GM12875 (cell line): ENCODE measurements at regions not wholly inside any gene's neighbourhood (a gene's known extent, or its start where the extent isn't known, plus 50 kb on each side); places are given as distances from the start of the nearest gene placed in this dataset.
"Not testable (repeated sequence)": the region's sequence is repeated elsewhere in the genome, so short reads cannot be mapped to it uniquely, and the experiment has no call there.

ENCODE experiments used
- H3K4me3 ChIP-seq: one replicate; pipeline ENCODE4 v1.5.1; 2011; ENCODE audit warnings: low read depth, low read length, control low read depth
- TF ChIP-seq, protein P1 (sequence below): IDR thresholded peaks from 2 replicates; pipeline ENCODE4 v1.5.1; 2011; ENCODE audit warnings: low read depth, mild to moderate bottlenecking, control low read depth, inconsistent platforms, low read length, moderate library complexity, borderline replicate concordance; ENCODE audit not compliant: insufficient read depth

DNA sequence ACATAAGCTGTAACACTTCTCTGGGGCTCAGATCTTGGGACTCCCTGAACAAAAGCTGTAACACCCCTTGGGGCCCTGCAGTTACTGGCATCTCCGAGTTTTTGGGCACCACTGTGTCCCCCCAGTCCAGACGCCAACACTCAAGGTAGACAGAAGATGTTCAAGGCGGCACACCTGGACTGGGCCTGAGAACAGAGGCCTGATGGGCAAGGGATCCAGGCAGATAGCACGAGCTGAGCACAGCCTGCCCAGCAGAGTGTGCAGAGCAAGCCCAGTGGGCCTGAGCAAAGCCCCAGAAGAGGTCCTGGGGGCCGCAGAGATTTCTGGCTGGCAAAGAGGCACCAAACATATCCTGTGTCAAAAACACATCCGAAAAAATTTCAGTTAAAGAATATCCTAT is 1163.3 kb upstream of the PRR20A start:
- TF ChIP-seq, protein P1, sequence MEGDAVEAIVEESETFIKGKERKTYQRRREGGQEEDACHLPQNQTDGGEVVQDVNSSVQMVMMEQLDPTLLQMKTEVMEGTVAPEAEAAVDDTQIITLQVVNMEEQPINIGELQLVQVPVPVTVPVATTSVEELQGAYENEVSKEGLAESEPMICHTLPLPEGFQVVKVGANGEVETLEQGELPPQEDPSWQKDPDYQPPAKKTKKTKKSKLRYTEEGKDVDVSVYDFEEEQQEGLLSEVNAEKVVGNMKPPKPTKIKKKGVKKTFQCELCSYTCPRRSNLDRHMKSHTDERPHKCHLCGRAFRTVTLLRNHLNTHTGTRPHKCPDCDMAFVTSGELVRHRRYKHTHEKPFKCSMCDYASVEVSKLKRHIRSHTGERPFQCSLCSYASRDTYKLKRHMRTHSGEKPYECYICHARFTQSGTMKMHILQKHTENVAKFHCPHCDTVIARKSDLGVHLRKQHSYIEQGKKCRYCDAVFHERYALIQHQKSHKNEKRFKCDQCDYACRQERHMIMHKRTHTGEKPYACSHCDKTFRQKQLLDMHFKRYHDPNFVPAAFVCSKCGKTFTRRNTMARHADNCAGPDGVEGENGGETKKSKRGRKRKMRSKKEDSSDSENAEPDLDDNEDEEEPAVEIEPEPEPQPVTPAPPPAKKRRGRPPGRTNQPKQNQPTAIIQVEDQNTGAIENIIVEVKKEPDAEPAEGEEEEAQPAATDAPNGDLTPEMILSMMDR, result no peak

DNA sequence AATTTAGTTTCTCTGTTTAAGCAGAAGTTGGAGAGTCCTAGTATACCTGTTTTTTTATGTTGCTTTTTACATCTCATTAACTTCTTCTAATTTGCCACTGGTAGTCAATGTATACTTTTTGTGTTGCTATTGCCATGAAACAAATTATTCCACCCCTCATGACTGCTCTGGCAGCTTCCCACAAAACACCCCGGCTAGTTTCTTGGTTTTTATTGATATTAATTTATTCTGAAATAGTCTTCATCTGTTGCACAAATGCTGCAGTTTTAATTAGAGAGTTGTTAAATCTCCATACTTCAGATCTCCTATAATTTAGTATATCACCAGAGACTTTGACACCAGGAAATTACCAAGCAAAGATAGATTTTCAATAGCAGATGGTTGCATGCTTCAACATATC is 1159.3 kb upstream of the PRR20A start:
- TF ChIP-seq, protein P1, result no peak
- H3K4me3 ChIP-seq, result no peak overlapping the region

More for the DNA sequence above, 1163.3 kb upstream of the PRR20A start:
- H3K4me3 ChIP-seq, result no peak overlapping the region

DNA sequence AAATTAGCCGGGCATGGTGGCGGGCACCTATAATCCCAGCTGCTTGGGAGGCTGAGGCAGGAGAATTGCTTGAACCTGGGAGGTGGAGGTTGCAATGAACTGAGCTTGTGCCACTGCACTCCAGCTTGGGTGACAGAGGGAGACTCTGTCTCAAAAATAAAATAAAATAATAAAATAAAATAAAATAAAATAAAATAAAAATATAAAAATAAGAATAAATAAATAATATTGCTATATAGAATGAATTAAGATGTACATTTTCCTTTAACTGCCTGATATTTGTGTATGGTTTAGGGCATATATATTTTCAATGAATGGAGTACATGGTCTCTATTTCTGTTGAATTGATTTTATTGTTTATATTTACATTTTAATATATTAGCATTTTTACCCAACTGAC is 1156.7 kb upstream of the PRR20A start:
- not testable (repeated sequence) for H3K4me3 ChIP-seq

DNA sequence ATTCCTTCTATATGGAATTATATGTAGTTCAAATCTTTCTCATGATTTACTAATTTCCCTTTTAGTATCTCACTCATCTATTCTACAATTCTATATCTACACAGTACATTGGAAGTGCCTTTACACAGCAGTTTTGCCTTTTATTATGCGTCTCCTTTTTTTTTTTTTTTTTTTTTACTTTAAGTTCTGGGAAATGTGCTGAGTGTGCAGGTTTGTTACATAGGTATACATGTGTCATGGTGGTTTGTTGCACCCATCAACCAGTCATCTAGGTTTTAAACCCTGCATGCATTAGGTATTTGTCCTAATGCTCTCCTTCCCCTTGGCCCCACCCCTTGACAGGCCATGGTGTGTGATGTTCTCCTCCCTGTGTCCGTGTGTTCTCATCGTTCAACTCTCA is 1150.1 kb upstream of the PRR20A start:
- TF ChIP-seq, protein P1, result no peak
- H3K4me3 ChIP-seq, result no peak overlapping the region

DNA sequence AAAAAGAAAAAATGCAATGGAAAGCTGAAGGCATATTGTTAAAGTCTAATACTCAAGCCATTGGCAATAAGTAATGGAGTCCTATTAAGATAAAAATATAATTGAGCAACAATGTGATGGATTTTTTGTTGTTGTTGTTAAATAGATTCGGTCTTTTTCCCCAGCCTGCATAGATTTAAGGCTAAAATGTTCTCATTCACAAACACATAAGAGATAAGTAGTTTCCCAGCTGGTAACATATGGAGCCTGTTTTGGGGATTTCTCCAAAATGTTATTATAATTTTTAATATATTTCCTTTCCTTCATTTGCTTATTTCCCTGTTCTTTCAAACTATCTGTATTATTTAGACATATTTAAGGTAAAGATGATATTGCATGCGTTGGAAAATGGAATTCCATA is 1149.1 kb upstream of the PRR20A start:
- H3K4me3 ChIP-seq, result no peak overlapping the region
- TF ChIP-seq, protein P1, result no peak

DNA sequence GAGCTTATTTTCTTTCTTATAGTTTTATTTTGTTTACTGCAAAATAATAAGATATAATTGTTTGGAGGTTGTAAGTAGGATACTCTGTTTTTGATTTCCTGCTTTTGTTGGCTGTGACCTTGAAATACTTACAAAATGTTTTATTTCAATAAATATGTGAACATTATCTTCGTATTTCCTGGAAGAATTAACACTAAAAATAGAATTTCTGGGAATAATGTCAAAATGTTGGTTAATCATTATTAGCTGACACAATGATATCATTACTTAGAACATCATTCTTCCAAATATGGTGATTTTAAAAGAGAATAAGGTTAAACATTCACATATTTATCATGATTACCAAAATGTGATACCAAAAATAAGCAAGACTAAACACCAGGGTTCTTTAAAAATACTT is 1148.6 kb upstream of the PRR20A start:
- H3K4me3 ChIP-seq, result no peak overlapping the region

DNA sequence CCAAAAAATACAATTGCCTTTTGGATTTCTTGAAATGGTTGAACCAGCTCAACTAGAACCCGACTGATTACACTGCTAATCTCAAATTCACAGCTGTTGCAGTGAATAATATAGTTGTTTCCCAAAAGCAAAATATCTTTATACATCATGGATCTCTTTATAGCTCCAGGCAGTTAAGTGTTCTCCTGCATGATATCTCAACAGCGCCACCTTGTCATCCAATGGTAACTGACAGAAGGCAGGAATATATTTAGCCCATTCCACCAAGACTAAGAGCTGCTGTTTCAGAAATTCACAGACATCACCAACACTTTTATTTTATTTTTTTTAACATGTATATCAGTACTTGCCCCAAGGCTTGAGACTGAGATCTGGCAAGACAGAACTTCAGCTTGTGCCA is 1141.0 kb upstream of the PRR20A start:
- H3K4me3 ChIP-seq, result no peak overlapping the region
- TF ChIP-seq, protein P1, result no peak

More for the DNA sequence above, 1148.6 kb upstream of the PRR20A start:
- TF ChIP-seq, protein P1, result no peak

DNA sequence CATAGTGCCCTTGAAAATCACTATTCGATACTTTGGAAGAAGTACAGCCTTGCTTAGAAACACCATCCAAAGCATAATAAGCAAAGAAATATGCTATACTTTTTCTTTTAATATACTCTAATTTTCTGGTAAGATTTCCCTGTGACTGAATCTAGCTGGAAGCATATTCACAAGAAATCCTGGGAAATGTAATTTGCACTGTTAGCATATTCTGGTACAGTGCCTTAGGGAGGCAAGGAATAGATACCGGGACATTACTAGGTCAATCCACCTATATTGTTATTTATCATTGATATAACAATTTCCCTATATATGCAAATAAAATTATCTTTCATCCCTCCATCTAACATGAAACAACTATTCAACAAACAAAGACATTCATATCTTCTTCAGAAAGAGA is 1131.3 kb upstream of the PRR20A start:
- H3K4me3 ChIP-seq, result no peak overlapping the region
- TF ChIP-seq, protein P1, result no peak
